Loucy (cell line): ENCODE measurements at regions not wholly inside any gene's neighbourhood (a gene's known extent, or its start where the extent isn't known, plus 50 kb on each side); places are given as distances from the start of the nearest gene placed in this dataset.

Experiments
- H2AFZ ChIP-seq: fragments of 200-600 bp; sonication (generic); 2 replicates; pipeline ENCODE4 v1.6.0; 2016; ENCODE audit warnings: antibody characterized with exemption, mild to moderate bottlenecking, low read length, moderate library complexity
- H3F3A ChIP-seq: fragments of 200-600 bp; 2 replicates; pipeline ENCODE4 v1.6.0; 2016; ENCODE audit warnings: antibody characterized with exemption, low read depth, mild to moderate bottlenecking
- H3K27me3 ChIP-seq: fragments of 200-600 bp; sonication (generic); 2 replicates; pipeline ENCODE4 v1.6.1; 2014; ENCODE audit warnings: low read length, mild to moderate bottlenecking; ENCODE audit not compliant: insufficient read depth, poor library complexity, severe bottlenecking
- H3K36me3 ChIP-seq: fragments of 200-600 bp; sonication (generic); 2 replicates; pipeline ENCODE4 v1.6.1; 2016; ENCODE audit warnings: low read length; ENCODE audit not compliant: insufficient read depth
- H3K4me1 ChIP-seq: fragments of 200-600 bp; sonication (generic); 2 replicates; pipeline ENCODE4 v1.5.1; 2014; ENCODE audit warnings: low read length, mild to moderate bottlenecking; ENCODE audit not compliant: insufficient read depth, poor library complexity, severe bottlenecking
- H3K4me2 ChIP-seq: fragments of 200-600 bp; sonication (generic); 2 replicates; pipeline ENCODE4 v1.6.0; 2014; ENCODE audit warnings: antibody characterized with exemption, low read length, low read depth, mild to moderate bottlenecking; ENCODE audit not compliant: poor library complexity, severe bottlenecking
- H3K4me3 ChIP-seq: fragments of 200-600 bp; sonication (generic); 2 replicates; pipeline ENCODE4 v1.5.1; 2014; ENCODE audit warnings: low read length, mild to moderate bottlenecking, mixed read lengths; ENCODE audit not compliant: poor library complexity, severe bottlenecking
- H3K79me2 ChIP-seq: fragments of 200-600 bp; sonication (generic); 2 replicates; pipeline ENCODE4 v1.6.1; 2014; ENCODE audit warnings: low read length; ENCODE audit not compliant: insufficient read depth
- H3K9ac ChIP-seq: fragments of 200-600 bp; sonication (generic); 2 replicates; pipeline ENCODE4 v1.6.0; 2014; ENCODE audit warnings: mild to moderate bottlenecking, low read depth, low read length, moderate library complexity; ENCODE audit not compliant: poor library complexity, severe bottlenecking
- H3K9me2 ChIP-seq: fragments of 200-600 bp; sonication (generic); replicated peaks from 2 replicates; pipeline ENCODE4 v1.6.1; 2016; ENCODE audit warnings: low read depth, low read length, mixed read lengths
- H3K9me3 ChIP-seq: fragments of 200-600 bp; sonication (generic); 2 replicates; pipeline ENCODE4 v1.6.1; 2014; ENCODE audit warnings: mild to moderate bottlenecking, antibody characterized with exemption, low read length, low read depth; ENCODE audit not compliant: insufficient read depth
- H4K20me1 ChIP-seq: fragments of 200-600 bp; sonication (generic); 2 replicates; pipeline ENCODE4 v1.6.0; 2014; ENCODE audit warnings: antibody characterized with exemption, low read length, mild to moderate bottlenecking; ENCODE audit not compliant: insufficient read depth, poor library complexity, severe bottlenecking
- CTCF ChIP-seq: fragments of 200-600 bp; sonication (generic); conservative IDR thresholded peaks from 2 replicates; pipeline ENCODE4 v1.5.1; 2014; ENCODE audit warnings: mild to moderate bottlenecking, antibody characterized with exemption, low read length
- EZH2phosphoT487 ChIP-seq: fragments of 200-600 bp; IDR thresholded peaks from 2 replicates; pipeline ENCODE4 v1.6.1; 2018; ENCODE audit warnings: antibody characterized with exemption, mild to moderate bottlenecking, moderate library complexity, borderline replicate concordance

- no peaks in the 10 kb centered on the region for H3F3A ChIP-seq
- H3K4me3 ChIP-seq = no peak overlapping the region
- H3K4me1 ChIP-seq = peaks cover 9% of the 10 kb centered on the region
- H3K9me3 ChIP-seq = no peaks in the 10 kb centered on the region
- H4K20me1 ChIP-seq = no peaks in the 10 kb centered on the region
- H3K4me2 ChIP-seq = no peak overlapping the region
- H3K9me2 ChIP-seq = no peaks in the 10 kb centered on the region
- no peak overlapping the region for H3K9ac ChIP-seq
- H3K79me2 ChIP-seq = no peaks in the 10 kb centered on the region
- no peaks in the 10 kb centered on the region for H3K36me3 ChIP-seq
- no peak overlapping the region for H2AFZ ChIP-seq
- H3K27me3 ChIP-seq = no peaks in the 10 kb centered on the region
- TF ChIP-seq EZH2phosphoT487 = no peak
Observed at GRCh38 chr6:113635222-113635986, 221.7 kb upstream of the MARCKS start.

- Histone ChIP-seq H3K9me3 (no peaks in the 10 kb centered on the region), H3K9ac (no peak overlapping the region), H3K4me1 (no peaks in the 10 kb centered on the region), H3F3A (no peaks in the 10 kb centered on the region), H3K4me2 (no peak overlapping the region), H3K36me3 (no peaks in the 10 kb centered on the region), H3K9me2 (no peaks in the 10 kb centered on the region), H3K4me3 (no peak overlapping the region), H2AFZ (no peak overlapping the region), H3K27me3 (no peaks in the 10 kb centered on the region), H4K20me1 (no peaks in the 10 kb centered on the region), H3K79me2 (no peaks in the 10 kb centered on the region)
- TF ChIP-seq EZH2phosphoT487 (no peak), CTCF (no peak)
Observed at GRCh38 chr6:113636357-113636824, 220.8 kb upstream of the MARCKS start.

- H3K4me3 ChIP-seq = no peak overlapping the region
- TF ChIP-seq CTCF = no peak
- TF ChIP-seq EZH2phosphoT487 = no peak
- H3K4me2 ChIP-seq = no peak overlapping the region
- H3K4me1 ChIP-seq = no peaks in the 10 kb centered on the region
- H3K27me3 ChIP-seq = no peaks in the 10 kb centered on the region
- no peaks in the 10 kb centered on the region for H3K9me2 ChIP-seq
- H2AFZ ChIP-seq = no peak overlapping the region
- H3K36me3 ChIP-seq = no peaks in the 10 kb centered on the region
- no peaks in the 10 kb centered on the region for H3F3A ChIP-seq
- H3K9ac ChIP-seq = no peak overlapping the region
- no peaks in the 10 kb centered on the region for H4K20me1 ChIP-seq
- H3K79me2 ChIP-seq = no peaks in the 10 kb centered on the region
- H3K9me3 ChIP-seq = no peaks in the 10 kb centered on the region
Observed at GRCh38 chr6:113640051-113640450, 217.1 kb upstream of the MARCKS start.
